Activated CD4-positive, CD25-positive, alpha-beta regulatory T cell treated with anti-CD3 and anti-CD28 coated beads, Interleukin-2, amount 50 U/mL, for 24 hours (primary cell): ENCODE measurements at regions not wholly inside any gene's neighbourhood (a gene's known extent, or its start where the extent isn't known, plus 50 kb on each side); places are given as distances from the start of the nearest gene placed in this dataset.

Experiments
- ATAC-seq, 2 donors: fragments of 150-1000 bp; cut with Tn5 transposase; one replicate each; pipeline ENCODE4 v1.10.0; 2021; ENCODE audit warnings: mild to moderate bottlenecking in 1 of 2, moderate library complexity in 1 of 2

DNA sequence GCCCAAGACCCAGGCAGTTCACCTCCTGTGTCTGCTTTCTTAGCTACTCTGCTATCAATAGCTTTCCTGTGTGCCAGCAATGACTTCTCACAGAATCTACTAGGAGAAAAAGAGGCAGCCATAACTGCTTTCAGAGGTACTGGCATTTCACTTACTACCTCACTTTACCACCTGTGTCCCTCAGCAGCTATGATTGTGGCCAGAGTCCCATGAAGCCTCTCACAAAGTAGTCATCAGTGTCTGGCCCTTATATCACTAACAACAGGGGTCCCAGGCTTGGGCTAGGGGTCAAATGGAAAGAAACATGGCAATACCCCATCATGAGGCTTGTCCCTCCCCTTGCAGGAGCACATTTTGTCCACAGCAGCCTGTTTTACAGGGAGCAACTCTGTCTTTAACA is 62.7 kb upstream of the EPS8L3 start:
- no peak for ATAC-seq

DNA sequence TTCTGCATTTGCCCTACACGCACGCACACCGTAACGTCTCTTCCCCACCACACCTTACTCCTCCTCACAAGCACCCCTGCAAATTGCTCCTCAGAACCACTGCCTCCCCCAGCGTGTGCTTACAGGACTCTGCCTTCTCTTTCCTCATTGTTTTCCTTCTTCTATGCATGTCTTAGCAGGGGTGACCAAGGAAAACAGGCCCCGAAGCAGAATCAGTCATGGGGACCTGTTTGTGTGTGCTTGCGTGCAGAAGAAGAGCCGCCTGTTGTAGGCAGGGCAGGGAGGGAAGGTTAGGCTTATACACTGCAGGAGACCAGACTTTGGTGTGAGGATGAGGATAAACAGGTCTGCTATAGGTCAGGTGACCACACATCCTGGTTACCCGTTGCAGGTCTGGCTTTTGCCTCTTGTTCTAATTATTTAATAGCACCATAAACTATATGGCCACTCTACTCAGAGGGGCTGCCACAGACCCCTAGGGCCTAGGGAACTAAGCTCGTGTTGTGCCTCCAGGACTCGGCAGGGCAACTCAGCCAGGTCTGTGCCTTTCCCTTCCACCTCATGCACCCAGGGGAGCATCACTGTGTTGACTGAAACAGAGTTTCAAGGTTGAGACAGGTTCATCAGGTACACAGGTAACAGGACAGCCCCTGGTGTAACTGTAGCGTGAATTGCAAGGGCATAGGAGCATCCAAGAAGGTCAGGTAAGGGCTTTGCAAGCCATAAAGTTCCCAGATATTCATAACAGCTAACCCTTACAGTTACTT is 60.8 kb upstream of the EPS8L3 start:
- ATAC-seq, result no peak

DNA sequence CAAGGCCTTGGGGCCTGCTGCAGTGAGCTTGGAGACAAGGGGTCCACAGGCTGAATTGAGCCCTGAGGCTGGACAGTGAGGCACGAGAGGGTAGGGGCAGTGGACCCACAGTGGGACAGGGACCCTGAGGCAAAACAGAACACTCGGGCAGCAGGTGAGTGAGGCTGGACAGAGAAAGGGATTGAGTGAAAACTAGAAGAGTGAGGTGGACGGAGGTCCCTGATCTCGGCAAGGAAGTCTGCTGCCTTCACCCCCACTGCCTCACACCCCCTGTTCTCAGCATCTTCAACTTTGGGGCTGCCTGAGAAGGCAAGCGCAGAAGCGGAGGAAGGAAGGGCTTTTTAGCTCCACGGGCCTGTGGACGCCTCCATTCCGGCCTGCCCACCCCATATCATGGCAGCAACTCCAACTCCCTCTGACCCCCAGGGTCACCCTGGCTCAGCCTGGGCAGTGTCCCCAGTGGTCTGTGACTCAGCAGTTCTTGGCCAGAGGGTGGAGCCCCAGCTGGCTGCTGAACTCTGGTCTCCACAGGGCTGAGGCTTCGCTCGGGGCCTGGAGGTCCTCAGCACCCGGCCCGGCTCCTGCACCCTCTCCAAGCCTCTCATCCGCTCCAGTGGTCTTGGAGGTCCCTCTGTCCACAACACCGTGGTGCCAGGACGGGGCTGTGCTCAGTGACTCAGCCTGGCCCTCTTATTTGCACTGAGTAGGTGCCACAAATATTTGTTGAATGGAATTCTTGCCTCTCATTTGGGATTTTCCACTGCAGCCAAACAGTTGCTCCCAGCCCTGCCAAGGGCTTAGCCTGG is 60.0 kb upstream of the EPS8L3 start:
- no peak for ATAC-seq

DNA sequence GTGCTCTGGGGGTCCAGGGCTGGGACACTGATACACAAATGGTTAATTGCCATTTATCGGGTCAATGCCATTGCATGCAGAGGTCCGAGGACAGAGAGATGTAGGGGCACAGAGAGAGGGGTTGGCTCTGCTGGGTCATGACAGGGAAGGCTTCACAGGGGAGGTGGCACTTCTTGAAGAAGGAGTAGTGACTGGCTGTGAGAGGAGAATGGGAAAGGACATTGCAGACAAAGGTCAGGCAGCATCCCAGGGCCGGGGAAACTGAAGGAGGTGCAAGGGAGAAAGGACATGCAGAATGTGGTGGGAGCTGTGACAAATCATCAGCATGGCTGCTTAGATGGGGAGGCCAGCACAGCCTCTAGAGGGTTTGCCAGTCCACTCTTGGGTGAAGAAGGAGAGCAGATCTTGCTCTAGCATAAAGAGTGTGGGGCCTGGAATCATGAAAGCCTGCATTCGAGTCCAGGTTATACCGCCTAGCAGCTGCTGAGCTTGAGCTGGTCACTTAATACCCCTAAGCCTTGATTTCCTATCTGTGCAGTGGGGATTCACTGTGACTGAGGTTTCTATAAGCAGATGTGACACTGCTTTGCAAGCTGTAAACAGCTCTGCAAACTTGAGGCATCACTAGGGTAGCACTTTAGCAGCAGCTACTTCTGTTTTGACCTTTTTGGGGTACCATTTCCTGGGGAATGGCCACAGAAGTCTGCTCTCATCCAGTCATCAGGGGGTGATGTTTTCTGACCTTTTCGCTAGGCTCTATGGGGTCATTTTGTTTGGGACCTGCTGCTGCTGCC is 59.2 kb upstream of the EPS8L3 start:
- ATAC-seq, result no peak

DNA sequence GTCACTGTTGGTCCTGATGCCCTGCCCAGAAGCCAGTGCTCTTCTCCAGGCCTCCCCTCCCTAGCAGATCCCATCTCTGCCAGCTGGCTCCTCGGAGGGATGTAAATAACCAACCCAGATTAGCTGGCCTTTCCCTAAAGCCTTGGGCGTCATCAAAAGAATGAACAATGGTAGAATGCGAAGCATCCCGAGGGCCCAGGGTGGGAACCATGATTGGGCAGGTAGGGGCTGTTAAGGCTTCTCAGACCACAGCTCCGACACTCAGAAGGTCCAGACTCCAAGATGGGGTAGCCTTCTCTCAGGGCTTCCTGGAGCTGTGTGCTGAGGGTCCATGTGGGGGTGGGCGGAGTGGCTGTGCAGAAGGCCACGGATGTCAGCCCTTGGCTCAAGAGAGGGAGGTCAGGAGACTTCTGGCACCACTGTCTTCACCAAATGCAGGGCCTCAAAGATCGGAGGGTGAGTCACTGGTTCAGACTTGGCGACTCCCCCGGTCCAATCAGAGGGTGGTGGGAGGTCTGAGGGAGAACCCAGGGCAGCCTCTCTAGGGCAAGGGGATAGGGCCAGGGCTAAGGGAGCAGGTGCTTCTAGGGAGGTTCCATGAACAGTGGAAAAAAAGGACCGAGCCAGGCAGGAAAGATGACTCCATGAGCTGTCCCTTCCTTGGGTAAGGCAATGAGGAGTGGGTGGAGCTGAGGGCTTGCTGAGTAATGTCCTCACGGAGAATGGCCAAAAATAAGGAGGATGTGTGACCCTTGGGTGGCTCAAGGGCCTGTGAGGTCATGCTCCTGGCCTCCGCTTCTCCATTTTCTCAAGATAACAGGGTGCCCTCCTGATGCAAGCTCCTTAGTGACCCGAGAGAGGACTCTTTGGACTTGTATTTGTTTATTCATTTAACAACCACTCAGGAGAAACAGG is 58.4 kb upstream of the EPS8L3 start:
- ATAC-seq, result no peak

DNA sequence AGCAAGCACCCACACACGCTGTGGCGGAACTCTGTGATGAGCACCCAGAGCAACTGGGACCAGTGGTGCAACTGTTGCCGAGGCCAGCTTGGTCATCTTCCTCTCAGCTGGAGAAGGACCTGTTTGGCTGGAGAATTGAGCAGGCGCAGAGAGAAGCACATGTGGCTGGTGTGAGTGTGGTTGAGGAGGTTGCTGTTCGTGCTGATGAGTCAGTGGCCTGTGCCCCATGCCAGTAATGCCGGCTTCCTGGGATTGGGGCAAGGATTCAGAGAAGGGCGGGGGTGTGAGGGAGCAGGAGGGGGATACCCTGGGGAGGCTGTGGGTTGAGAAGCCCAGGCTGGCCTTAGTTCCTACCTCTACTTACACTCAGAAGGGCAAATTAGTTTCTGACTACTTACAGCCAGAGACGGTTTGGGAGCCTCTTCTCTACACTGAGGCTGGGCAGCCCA is 57.5 kb upstream of the EPS8L3 start:
- peak; percentile 46 for ATAC-seq

DNA sequence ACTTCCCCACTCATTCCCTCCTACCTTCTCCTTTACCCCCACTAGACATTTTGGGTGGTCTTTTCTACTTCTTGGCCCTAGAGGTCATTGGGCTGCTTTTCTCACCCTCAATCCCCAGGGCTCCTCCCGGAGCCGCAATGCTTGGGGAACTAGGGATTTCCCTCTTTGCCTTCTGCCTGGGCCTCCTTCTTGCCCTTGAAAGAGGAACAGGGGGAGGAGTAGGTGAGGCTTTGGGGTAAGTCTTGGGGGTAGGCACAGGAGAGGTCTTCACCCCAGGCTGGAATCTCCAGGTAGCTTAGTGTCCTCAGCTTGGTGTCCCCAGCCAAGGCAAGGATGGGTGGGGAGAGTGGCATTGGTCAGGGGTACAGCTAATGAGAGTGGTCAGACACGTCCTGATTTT is 56.2 kb upstream of the EPS8L3 start:
- no peak for ATAC-seq

DNA sequence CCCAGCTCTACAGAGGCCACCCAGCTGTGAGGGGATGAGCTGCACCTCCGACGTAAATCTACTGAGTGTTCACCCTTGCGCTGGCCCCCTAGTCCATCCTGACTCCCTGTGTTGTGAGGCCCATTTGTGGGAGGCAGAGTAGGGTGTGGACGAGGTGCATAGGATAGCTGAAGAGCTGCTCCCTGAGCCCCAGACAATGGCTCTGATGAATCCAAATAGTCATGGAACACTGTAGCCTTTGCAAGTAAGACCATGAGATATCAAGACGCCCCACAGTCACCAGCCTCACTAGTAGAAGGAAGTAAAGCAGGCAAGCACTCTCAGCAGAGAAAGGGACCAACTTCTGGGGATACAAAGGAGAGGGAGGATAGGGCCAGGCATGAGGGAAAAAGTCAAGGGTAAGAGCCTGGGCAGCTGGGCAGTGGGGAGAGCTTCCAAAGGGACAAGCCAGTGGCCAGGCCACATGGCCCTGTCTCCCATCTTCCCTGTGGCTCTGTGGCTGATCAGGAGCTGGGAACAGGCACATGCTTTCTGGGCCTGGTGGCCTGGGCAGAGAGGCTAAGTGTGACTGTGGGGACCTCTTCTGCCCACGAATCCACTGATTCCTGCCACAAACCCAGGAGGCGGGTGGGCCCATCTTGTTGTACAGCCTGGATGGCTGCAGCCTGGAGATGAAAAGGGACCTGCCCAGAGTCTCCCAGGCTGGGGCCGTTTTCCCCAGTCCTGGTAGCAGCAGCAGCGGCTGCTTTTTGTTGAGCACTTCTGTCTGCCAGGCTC is 55.5 kb upstream of the EPS8L3 start:
- ATAC-seq, result no peak

DNA sequence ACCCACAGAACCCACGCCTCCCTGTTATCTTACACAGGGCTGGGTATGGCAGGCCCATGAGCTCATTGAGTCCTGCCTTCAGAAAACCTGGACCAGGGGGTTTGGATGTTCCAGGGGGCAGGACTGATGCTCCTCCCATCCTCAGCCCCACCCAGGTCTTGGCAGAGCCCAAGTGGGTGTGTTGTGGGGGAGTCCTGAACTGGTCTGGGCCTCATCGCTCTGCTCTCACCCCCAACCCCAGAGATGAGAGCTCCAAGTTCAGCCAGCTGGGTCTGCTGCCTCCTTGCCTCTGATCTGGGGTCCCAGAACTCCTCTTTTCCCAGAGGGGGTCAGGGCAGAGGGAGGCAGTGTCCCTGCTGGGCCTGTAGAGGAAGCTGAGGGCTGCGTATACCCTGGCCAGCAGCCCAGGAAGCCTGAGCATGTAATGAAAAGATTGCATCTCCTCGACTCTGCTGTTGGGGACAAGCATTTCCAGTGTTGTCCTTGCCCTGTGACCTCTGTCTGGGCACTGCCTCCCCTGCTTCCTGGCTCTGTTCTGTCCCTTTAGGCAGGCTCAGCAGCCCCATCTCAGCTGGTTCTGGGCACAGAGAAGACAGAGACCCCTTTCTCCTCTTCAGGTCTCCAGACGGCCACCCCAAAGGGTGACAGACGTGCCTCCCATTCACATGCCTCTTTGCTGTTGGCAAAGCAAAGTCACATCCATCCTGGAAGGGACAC is 54.7 kb upstream of the EPS8L3 start:
- no peak for ATAC-seq

DNA sequence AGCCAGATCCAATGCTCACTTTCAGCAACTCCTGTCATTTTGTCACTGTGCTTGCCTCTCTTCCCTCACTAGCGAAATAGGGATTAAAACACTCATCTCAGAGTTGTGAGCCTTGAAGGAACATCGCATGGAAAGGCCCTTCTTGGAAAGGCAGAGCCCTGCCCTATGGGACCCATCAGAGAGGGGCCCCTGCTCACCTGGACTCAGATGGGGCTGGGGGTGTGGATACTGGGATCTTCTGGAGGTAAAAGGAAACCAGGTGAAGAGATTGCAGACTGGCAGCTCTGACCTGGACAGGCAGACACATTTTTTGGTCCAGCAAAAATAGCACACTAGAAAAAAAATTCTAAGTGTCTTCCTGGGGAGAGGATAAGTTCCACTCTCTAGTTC is 54.2 kb upstream of the EPS8L3 start:
- no peak for ATAC-seq

DNA sequence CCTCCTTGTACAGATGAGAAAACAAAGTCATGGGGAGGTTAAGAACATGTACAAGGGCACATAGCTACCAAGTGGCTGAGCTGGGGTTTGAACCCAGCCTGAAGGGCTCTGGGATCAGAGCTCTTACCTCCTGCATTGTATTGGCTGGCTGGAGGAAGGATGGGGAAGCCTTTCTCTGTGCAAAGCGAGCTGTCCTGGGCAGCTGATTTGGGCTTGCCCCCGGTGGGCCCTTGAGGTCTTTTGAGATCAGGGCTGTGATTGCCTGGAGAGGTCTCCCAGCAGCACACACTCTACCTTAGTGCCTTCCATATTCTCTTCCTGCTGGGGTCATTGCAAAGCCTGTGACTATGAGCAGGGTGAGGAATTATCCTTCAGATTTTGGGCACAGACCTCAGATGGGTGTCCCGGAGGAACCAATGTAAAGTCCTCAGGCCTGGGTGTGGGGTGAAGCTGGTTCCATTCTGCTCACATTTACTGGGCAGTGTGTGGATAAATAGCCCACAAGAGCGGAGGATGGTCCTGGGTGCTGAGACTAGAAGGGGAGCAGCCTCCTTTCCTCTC is 53.3 kb upstream of the EPS8L3 start:
- no peak for ATAC-seq

DNA sequence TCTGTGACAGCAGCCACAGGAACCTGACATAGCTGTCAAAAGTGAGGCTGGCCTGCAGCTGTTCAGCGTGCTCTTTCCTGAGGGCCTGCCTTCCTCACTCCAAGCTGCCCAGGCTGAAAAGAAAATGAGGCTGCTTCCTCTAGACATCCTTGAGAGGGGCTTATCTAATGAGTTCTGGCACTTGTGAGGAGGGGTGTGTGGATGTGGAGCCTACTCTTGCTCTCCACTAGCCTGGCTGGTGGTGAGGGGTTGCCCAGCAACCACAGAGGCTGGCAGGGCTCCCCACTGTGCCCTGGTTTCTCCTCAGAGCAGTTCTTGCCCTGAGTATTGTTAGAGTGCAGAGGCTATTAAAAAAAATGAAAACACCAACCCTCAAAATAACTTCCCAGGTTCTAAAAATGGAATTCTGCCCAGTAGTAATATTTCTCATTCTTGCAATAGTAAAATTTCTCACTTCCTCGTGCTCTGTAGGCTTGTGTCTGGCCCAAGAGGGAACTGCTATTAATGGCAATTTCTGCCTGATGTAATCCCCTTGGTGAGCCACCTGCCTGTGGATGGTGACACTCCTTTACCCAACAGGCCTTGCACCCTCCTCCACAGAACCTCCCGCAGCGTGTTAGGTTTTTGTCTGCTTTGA is 52.6 kb upstream of the EPS8L3 start:
- ATAC-seq, result peak in 1 of 2 donors; percentile 13

DNA sequence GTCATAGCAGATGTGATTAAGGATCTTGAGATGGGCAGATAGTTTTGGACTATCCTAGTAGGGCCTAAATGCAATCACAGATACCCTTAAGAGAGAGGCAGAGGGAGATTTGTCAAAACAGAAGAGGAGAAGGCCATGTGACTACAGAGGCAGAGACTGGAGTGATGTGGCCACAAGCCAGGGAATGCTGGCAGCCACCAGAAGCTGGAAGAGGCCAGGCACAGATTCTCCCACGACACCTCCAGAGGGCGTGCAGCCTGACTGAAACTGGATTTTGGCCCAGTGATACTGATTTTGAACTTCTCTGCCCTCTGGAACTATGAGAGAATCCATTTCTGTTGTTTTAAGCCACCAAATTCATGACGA is 52.1 kb upstream of the EPS8L3 start:
- no peak for ATAC-seq

DNA sequence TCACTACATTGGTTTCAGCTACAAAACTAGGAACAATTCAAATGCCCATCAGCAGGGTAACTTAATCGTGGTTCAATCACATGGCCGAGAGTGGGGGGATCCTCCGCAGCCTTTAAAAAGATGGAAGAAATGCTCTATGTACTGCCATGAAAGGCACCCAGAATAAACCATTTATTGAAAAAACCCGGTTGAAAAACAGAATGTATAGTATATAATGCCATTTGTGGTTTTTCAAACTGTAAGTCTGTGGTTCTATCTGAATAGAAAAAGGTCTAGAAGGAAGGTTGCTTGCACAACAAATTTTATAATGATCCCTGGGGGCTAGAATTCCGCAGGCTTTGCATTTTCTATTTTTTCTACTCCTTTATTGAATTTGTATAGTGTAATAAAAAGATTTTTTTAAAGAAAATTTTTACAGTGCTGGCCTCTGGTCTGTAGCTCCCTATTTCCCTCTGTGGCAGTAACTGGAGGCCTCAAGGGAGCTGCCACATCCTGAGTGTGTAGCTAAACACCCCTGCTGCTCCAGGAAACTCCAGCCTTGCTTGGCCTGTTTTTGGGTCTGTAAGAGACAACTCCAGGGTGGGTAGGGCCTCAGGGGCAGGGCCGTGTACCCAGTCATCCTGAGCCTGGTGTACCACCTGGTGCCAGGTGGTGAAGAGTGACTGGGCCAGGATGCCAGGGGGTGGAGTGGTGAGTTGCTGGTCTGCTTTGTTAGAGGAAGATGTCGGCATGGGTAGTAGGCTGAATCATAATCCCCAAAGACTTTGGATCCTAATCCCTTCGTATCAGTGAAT is 51.5 kb upstream of the EPS8L3 start:
- no peak for ATAC-seq

DNA sequence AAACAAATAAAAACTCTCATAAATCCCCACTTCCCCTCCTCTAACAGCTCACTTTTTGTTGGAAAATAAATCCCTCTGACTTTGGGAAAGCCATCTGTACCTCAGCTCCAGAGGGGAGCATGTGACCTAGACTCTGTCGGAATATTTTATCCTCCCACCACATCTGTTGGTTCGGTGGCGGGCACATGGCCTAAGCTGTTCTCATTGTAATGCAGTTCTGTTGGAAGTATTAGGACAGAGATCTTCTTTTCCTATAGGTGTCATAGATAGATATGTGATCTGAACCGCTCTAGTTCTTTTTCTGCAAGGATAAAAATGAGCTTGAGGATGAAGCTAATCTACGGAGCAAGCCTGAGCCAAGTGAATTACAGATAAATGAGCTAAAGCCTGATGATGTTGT is 50.5 kb upstream of the EPS8L3 start:
- no peak for ATAC-seq
